ENCODE measurements at regions not wholly inside any gene's neighbourhood (a gene's known extent, or its start where the extent isn't known, plus 50 kb on each side); places are given as distances from the start of the nearest gene placed in this dataset.

DNA sequence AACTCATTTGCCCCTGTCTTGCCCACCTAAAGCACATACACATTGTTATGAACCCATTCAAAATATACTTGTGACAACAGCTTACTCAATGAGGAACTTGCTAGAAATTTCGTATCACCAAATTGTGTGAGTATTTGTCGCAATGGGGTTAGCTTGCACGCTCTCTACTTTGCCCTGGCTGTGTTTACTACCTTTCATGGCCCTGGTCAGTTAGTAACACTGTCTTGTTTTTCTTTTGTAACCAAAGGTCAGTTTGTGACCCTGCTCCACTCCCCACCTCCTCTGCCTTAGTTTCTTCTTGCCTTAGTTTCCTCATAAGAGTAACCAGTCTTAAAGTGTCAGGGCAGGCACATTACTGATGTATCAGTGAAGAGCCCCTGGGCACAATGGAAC lies 205.8 kb upstream of the EEA1 start:
- in situ Hi-C loops (cut with HindIII; ENCODE audit: low pct_unique_long_range_greater_than_20kb, low sequenced_read_pairs) = no loop called here

DNA sequence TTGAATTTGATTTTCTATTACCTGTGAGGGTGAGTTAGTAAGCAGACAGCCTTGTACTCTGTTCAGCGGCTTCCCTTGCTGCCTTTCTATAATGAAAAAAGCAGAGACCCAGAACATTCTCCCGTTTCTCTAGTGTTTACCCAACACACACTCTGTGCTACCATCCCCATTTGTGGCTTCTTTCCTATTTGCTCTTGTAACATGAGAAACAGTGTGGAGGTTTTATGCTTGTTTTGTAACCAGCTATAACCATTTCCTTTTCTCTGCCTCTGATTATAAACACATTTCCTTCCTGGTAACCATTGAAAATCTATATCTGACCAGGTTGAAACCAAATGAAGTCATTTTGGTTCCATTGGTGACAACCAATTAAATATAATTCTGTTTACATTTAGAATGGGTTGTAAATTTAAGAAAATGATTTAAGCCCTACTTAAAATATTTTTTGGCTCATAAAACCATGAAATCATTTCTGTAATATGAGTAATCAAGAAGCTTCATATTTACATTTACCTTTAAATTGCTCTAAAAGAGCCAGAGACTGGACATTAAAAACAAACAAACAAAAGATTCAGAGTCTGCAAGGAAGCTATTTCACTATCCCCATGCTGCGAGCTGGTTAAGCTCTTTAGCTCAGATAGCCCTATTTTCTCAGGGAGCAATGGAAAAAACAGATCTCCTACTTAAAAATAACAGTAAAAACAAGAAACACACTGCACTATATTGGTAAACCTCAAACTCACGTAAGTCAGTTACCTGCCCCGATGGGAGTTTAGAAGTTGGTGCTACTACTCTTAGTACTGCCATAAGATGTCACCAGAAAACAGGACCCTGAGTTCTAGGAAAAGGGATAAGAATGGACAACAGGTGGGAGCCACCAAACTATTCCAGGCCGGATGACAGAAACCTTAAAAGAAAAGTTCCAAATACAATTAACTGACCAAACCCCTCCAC lies 206.5 kb upstream of the EEA1 start:
- in situ Hi-C loops (cut with HindIII; ENCODE audit: low pct_unique_long_range_greater_than_20kb, low sequenced_read_pairs) = no loop called here
- no peak for DNase-seq (ENCODE audit: low read depth, low spot score)

More for the DNA sequence above, 205.8 kb upstream of the EEA1 start:
- DNase-seq (ENCODE audit: low read depth, low spot score) = no peak

DNA sequence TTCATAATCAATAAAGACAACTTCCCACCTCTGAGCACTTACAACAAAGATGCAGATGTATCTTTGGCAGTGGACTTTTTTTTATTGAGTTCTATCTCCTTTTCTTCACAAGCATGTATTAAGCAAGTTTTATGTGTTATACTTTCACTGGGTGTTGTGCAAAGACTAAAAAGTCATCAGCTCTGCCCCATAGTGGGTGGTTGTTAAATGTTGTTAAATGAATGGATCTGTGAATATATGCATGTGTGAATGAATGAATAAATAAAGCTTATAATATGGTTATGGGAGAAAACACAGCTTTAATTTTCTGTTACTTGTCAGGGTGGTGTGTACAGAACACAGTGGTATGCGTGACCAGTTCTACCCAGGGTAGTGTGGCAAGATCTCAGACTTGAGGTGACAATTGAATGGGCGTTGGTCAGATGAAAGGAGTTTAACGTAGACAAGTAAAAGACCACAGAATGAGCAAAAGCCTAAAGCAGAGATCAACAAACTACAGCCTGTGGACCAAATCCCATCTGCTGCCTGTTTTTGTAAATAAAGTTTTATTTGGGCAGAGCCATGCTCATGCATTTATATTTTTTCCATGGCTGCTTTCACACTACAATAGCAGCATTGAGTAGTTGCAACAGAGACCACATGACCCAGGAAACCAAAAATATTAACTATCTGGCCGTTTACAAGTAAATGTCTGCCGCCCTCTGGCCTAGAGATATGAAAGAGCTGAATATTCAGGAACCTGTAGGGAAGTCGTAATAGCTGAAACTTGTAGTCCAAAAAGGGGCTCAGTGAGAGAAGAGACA lies 207.4 kb upstream of the EEA1 start:
- DNase-seq (ENCODE audit: low read depth, low spot score) = peak; percentile 87
- in situ Hi-C loops (cut with HindIII; ENCODE audit: low pct_unique_long_range_greater_than_20kb, low sequenced_read_pairs) = no loop called here

DNA sequence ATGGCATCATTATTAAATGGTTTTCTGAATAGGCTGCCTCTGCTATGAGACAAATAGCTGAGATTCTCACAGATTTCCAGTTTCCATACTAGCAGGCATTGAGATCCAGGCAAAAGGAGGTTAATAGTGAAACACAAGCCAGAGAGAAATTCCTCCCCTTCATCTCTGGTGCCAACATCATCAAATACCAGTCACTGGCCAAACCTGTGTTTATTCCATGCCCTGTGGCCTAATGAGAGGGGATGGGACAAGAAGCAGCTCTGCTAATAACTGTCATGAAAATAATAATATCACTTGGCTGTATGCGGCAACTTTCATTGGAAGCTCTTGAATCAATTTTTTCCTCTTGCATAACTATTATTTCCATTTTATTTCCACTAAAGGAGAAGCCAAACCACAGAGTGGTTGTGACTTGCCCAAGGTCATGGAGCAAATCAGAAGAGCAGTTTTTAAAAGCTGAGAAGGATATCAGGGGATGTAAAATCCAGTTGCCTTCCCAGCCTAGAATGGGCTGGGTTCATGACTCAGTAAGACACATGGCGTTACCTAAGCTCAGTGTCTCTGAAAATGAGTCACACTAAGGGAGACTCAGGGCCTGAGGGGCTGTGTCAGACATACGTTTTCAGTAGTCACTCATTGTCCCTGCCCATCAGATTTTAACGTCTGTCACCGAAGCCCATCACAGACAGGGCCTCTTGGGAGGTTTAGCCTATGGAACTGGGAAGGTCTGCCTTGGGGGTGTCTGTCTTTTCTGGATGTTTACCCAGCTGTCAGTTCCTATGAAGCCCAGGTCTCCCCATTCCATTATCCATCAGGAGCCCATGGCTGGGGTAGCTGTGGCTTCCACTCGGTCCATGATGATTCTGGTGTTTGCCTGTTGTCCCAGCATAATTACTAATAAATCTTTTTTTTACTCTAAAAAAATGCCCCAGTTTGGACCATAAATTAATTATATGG lies 208.8 kb upstream of the EEA1 start:
- DNase-seq (ENCODE audit: low read depth, low spot score) = no peak
- in situ Hi-C loops (cut with HindIII; ENCODE audit: low pct_unique_long_range_greater_than_20kb, low sequenced_read_pairs) = no loop called here

DNA sequence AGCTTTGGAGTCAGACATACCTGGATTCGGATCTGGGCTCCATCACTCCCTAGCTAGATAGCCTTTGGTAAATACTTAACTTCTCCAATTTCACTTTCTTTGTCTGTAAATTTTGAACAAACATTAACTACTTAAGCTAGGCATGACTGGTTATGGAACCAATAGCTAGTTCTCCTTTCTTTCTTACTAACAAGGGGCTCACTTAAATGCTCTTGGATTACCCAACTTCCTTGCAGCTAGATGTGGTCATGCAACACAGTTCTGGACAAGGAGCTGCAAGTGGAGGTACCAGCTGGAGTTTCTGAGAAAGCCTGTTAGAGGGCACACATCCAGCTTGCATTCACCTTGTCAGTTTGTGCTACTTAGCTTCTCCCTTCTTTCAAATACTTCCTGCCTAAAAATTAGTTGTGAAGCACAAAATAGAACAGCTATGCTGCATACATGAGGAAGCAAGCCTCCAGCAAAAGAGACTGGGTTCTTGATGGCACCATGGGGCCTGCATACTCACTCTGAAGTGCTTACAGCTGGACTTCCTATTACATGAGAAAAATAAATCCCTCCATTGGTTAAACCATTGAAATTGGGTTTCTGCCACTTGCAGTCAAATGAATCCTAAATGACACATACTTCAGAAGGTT lies 210.1 kb upstream of the EEA1 start:
- no peak for DNase-seq (ENCODE audit: low read depth, low spot score)
- in situ Hi-C loops (cut with HindIII; ENCODE audit: low pct_unique_long_range_greater_than_20kb, low sequenced_read_pairs) = no loop called here

DNA sequence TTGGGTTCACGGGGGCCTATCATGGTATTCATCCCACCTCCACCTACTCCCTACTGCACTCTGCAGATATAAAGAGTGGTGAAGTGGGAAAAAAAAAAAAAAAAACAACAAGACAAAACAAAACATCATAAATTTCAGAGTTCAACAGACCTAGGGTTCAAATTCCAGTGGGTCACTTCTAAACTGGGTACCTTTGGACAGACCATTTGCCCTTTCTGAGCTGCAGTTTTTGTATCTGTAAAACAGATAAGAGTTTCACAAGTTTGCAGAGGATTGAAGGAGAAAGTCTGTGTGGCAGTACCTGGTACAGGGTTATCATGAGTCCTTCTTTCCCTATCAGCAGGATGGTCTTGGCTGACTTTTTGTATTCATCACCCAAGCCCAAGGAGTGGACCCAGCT lies 211.2 kb upstream of the EEA1 start:
- no peak for DNase-seq (ENCODE audit: low read depth, low spot score)
- in situ Hi-C loops (cut with HindIII; ENCODE audit: low pct_unique_long_range_greater_than_20kb, low sequenced_read_pairs) = no loop called here

DNA sequence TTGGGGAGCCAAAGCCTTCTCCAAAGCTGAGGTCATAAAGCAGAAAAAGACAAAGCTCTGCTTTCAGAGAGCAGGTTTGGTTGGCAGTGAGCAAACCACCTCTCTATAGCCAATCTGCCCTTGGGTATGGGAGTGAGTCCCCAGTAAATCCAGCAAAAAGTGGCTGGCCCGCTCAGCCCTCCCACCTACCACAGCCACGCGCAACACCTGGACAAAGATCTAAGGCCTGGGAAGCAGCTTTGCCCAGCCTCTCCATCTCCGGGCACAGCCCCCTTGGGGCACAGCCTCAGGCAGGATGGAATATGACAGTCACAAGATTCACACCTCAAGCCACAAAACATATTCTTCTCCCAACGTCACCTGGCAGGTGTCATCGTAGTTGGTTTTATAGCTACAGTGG lies 211.7 kb upstream of the EEA1 start:
- in situ Hi-C loops (cut with HindIII; ENCODE audit: low pct_unique_long_range_greater_than_20kb, low sequenced_read_pairs) = no loop called here
- DNase-seq (ENCODE audit: low read depth, low spot score) = no peak

DNA sequence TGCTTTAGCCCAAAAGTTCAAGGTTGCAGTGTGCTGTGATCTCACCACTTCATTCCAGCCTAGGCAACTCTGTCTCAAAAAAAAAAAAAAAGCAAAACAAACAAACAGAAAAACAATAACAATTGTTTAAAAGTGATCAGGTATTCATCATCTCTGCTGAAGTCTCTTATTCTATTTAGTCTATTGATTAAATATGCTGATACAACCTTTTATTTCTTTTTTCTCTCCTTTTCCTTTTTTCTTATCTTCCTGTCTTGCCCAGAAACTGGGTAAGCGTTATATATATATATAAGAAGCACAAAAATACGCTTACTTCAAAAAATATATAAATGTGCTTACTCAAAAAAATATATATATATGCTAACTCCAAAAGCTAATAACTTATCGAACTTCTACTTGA lies 213.8 kb upstream of the EEA1 start:
- in situ Hi-C loops (cut with HindIII; ENCODE audit: low pct_unique_long_range_greater_than_20kb, low sequenced_read_pairs) = no loop called here

DNA sequence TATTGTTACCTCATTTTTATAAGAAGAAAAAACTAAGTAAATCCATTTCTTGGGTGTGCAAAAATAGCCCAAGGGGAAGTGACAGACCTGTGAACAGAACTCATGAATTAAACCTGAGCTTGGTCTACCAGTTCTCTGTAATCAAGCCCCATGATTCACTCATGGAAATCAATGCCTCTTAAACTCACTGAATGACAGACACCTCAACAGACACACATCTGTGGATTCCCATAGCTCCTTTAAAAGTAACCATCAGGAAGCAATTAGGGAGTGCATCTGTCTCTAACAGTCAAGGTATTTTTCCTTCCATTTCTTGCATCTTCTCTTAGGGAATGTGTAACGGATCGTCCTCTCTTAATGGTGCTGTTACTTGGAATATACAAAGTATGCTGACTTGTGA lies 215.0 kb upstream of the EEA1 start:
- DNase-seq (ENCODE audit: low read depth, low spot score) = no peak
- in situ Hi-C loops (cut with HindIII; ENCODE audit: low pct_unique_long_range_greater_than_20kb, low sequenced_read_pairs) = no loop called here

More for the DNA sequence above, 213.8 kb upstream of the EEA1 start:
- no peak for DNase-seq (ENCODE audit: low read depth, low spot score)

DNA sequence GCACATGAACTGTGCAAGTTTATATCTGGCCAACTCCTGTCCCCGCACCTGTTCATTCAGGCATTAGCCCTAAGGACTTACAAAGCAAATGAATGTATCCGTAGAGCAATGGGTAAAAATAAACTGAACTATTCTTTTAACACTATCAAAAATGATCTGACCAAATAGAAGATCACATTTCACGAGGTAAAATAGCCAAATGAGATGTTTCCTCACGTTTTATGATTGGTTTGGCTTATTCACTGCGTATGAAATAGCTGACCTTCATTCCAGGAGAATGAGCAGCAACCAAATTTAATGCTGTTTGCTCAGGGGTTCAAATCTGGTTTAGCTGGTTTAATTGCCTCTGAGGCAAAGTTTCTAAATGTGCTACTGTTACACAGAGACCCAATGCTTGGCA lies 216.0 kb upstream of the EEA1 start:
- DNase-seq (ENCODE audit: low read depth, low spot score) = no peak
- in situ Hi-C loops (cut with HindIII; ENCODE audit: low pct_unique_long_range_greater_than_20kb, low sequenced_read_pairs) = no loop called here

DNA sequence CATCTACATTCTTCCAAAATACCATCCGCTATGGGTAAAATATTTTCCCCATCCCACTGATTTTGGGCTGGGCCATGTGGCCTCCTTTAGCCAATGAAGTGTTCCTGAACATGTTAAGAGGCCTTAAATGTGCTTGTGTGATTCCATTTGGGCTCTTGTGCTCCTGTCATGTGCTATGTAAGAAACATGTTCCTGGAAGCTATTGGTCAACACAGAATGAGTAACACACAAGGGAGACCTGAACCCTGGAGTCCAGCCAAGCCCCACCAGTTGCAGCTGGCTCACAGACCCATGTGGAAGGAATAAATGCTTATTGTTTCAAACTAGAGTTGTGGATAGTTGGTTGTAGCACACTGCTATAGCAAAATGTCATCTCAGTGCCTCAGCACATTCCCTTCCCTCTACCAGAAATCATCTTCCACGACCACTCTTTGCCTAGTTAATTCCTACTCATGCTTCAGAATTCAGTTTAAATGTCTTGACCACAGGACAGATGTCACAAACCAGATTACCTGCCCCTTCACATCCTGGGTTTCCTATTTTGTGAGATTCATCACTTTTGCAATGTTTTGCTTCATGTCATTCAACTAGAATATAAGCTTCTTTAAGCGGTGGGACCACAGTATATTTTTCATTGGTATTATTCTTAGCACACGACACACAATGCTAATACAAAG lies 217.3 kb upstream of the EEA1 start:
- peak; percentile 55 for DNase-seq (ENCODE audit: low read depth, low spot score)
- in situ Hi-C loops (cut with HindIII; ENCODE audit: low pct_unique_long_range_greater_than_20kb, low sequenced_read_pairs) = no loop called here

DNA sequence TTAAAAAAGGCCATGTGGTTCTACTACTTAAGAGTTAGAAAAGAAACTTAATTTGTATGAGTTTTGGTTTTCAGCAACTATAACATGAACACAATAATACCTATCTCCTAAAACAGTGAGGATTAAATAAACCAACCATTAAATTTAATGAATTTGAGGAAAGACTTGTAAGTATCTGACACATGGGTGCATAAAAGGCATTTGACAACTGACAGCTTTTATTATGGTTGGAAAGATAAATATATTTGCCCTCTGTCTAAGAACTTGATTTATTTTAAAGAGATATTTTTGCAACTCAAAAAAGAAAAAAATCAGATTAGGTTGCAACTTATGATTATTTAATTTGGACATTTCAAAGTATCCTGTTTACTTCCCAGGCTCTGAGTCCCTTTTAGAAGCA lies 217.9 kb upstream of the EEA1 start:
- DNase-seq (ENCODE audit: low read depth, low spot score) = no peak
- in situ Hi-C loops (cut with HindIII; ENCODE audit: low pct_unique_long_range_greater_than_20kb, low sequenced_read_pairs) = no loop called here

DNA sequence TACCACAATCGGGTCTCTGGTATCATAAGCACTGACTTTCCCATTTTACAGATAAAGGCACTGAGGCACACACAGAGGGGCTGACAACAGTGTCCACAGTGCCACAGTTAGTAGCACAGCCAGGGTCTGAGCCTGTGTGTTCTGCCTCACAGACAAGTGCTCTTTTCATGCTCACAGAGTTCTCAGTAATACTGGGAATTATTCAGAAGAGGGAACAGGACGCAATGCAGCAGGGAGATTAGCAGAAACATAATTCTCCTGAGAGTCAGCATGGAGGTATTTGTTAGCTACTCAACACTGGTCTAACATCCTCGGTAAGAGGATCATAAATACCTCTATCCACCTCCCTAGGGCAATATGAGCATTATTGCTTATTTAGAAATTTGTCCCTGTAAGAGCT lies 219.3 kb upstream of the EEA1 start:
- in situ Hi-C loops (cut with HindIII; ENCODE audit: low pct_unique_long_range_greater_than_20kb, low sequenced_read_pairs) = no loop called here
- DNase-seq (ENCODE audit: low read depth, low spot score) = no peak

DNA sequence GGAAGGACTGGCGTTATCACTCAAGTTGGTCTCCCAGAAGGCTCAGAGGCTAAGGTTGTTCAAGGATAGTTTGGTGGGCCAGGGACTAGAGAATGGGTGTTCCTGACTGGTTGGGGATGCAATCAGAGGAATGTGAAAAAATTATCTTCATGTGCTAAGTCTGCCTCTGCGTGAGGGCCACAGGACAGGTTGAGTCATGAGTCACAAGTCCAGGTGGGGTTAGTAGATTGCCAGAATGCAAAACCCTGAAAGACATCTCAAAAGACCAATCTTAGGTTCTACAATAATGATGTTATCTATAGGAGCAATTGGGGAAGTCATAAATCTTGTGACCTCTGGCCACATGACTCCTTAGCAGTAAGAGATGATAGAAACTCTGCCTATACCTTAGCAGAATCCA lies 220.1 kb upstream of the EEA1 start:
- DNase-seq (ENCODE audit: low read depth, low spot score) = no peak
- in situ Hi-C loops (cut with HindIII; ENCODE audit: low pct_unique_long_range_greater_than_20kb, low sequenced_read_pairs) = no loop called here

DNA sequence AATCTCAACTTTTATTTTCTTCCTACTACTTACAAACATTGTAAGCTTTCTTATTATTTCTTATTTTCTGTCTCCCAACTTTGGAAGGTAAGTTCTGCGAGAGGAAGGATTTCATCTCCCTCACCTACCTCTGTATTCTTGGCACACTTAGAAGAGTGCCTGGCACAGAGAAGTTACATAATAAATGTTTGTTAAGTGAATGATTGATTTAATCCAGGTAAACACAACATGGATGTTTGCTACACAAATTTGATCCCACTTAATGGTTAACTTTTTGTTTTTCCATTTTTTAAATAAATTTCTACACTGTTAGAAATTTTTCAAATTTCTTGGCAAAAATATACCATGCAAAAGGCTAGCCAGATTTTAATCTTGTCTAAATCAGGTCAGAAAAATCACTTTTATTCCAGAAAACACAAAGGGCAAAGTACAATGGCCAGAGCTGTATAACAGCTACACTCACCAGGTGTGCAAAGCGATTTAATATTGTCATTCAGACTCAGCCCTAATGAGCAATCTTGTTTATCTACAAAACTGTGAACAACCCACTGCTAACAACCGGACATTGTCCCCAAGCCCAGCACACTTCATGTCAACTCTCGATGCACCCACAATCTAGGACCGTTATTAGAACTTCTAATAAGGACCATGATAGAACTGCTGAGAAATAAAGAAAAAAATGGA lies 222.1 kb upstream of the EEA1 start:
- in situ Hi-C loops (cut with HindIII; ENCODE audit: low pct_unique_long_range_greater_than_20kb, low sequenced_read_pairs) = no loop called here
- no peak for DNase-seq (ENCODE audit: low read depth, low spot score)

DNA sequence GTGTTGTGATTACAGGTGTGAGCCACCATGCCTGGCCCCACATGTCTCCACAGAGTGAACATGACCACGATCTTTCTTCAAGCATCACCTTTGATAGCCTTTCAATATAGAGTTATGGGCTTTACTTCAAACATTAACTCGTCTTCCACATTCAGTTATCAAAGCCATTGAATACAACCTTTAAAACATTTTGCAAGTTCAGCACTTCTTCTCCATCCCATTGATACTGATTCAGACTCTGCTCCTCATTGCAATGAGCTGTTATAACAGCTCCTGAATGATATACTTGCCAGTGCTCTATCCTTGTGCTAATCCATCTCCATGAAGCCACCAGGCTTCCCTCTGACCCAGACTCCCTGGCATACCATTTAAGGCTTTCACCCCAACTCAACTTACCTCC lies 223.5 kb upstream of the EEA1 start:
- in situ Hi-C loops (cut with HindIII; ENCODE audit: low pct_unique_long_range_greater_than_20kb, low sequenced_read_pairs) = no loop called here
- DNase-seq (ENCODE audit: low read depth, low spot score) = no peak

Data from SK-MEL-5 (cell line).